ENCODE measurements at regions not wholly inside any gene's neighbourhood (a gene's known extent, or its start where the extent isn't known, plus 50 kb on each side); places are given as distances from the start of the nearest gene placed in this dataset.

DNA sequence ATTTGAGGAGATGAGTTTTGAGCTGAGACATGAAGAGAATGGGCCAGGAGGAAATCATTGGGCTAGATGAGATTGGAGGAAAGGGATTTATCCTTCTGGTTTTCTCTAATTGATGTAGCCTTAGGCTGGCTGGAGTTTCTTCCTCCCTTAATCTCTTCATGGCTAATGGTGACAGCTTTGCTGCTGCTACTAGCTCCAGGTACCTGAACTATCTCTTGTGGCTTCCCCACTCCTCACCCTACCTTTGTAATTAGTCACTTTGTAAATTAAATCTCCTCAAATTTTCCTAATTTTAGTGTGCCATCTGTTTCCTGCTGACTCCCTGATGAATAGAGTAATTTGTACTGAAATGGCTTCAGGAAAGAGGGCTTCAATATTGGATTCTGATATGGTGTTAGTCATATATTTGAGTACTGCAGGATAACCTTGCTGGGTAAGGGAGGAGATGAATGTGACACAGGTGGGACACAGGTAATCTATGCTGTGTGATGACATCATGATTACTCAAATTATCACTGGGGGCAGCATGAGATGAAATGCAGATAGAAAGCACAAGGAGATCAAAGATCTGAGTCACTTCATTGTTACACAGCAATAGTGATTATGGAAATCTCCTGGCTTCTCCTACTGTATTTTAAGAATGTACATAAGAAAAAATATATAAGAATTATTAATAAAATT, 1134.1 kb upstream of the DDX18 start:
- no peaks in the 10 kb centered on the region for H3K27me3 Mint-ChIP-seq (ENCODE audit: low read depth)
- no peak overlapping the region for H3K27ac Mint-ChIP-seq (ENCODE audit: unreplicated experiment)
- TF ChIP-seq, protein P1, sequence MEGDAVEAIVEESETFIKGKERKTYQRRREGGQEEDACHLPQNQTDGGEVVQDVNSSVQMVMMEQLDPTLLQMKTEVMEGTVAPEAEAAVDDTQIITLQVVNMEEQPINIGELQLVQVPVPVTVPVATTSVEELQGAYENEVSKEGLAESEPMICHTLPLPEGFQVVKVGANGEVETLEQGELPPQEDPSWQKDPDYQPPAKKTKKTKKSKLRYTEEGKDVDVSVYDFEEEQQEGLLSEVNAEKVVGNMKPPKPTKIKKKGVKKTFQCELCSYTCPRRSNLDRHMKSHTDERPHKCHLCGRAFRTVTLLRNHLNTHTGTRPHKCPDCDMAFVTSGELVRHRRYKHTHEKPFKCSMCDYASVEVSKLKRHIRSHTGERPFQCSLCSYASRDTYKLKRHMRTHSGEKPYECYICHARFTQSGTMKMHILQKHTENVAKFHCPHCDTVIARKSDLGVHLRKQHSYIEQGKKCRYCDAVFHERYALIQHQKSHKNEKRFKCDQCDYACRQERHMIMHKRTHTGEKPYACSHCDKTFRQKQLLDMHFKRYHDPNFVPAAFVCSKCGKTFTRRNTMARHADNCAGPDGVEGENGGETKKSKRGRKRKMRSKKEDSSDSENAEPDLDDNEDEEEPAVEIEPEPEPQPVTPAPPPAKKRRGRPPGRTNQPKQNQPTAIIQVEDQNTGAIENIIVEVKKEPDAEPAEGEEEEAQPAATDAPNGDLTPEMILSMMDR (conservative IDR thresholded peaks at IDR 0.05), result no peak
- no peaks in the 10 kb centered on the region for H3K4me1 Mint-ChIP-seq
- no peak overlapping the region for H3K4me3 Mint-ChIP-seq
- no peak for DNase-seq (ENCODE audit: low read depth, low spot score)
- no peaks in the 10 kb centered on the region for H3K36me3 Mint-ChIP-seq (ENCODE audit: low read depth)
- H3K9me3 Mint-ChIP-seq, result no peaks in the 10 kb centered on the region

DNA sequence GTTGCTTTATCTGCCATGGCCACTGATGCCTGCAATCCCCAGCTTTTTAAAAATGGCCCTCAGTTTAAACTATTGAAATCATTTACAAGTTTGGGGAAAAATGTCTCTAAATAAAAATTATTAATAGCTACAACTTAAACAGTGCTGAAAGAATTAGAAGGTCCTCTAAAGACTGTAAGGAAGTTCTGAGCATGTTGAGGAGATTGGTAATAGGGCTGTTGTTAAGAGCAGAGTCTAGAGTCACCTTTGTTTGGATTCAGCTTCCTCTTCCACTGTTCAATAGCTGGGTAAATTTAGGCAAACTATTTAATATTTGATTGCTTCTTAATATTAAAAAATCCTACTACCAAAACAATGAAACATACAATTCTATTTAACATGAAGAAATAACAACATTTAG, 1127.1 kb upstream of the DDX18 start:
- peaks cover 7% of the 10 kb centered on the region for H3K9me3 Mint-ChIP-seq
- TF ChIP-seq, protein P1 (conservative IDR thresholded peaks at IDR 0.05), result no peak
- no peaks in the 10 kb centered on the region for H3K36me3 Mint-ChIP-seq (ENCODE audit: low read depth)
- H3K27me3 Mint-ChIP-seq (ENCODE audit: low read depth), result no peaks in the 10 kb centered on the region
- no peaks in the 10 kb centered on the region for H3K4me1 Mint-ChIP-seq
- no peak for DNase-seq (ENCODE audit: low read depth, low spot score)
- H3K4me3 Mint-ChIP-seq, result no peak overlapping the region
- H3K27ac Mint-ChIP-seq (ENCODE audit: unreplicated experiment), result no peak overlapping the region

DNA sequence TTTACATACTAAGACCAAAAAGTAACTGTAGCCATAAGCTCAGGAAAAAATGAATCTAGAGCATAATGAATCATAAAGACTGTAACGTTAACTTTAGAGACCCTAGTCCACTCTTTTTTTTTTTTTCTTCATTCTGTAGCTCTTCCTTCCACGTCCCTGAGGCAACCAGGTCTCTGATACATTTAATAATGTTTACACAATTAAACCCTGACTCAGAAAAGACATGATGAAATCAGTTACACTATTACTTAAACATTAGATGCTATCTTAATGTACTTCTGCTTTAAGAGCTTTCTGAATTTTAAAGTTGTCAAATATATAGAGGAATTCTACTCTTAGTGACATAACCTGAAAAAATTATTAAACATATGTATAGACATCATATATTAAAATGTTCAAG, 1121.5 kb upstream of the DDX18 start:
- peaks cover 5% of the 10 kb centered on the region for H3K9me3 Mint-ChIP-seq
- DNase-seq (ENCODE audit: low read depth, low spot score), result no peak
- H3K27me3 Mint-ChIP-seq (ENCODE audit: low read depth), result no peaks in the 10 kb centered on the region
- TF ChIP-seq, protein P1 (conservative IDR thresholded peaks at IDR 0.05), result no peak
- H3K27ac Mint-ChIP-seq (ENCODE audit: unreplicated experiment), result no peak overlapping the region
- H3K4me1 Mint-ChIP-seq, result no peaks in the 10 kb centered on the region
- H3K4me3 Mint-ChIP-seq, result no peak overlapping the region
- H3K36me3 Mint-ChIP-seq (ENCODE audit: low read depth), result no peaks in the 10 kb centered on the region

DNA sequence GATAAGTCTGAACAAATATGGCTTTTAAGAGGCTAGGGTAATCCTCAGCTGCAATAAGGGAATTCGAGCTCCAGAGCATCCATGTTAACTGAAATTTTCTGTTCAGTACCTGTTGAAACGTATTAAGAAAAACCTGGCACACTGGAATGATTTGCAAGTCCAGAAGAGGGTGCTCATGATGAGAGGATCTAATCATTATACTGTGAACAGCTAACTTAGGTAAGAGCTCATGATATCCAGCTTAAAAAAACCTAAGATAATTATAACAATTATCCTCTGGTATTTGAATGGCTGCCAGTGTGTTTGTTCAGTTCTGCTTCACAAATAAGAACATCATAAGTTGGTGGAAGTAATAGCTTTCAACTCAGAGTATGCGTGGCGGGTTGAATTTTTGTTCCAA, 1118.3 kb upstream of the DDX18 start:
- DNase-seq (ENCODE audit: low read depth, low spot score), result no peak
- Mint-ChIP-seq H3K27me3 (ENCODE audit: low read depth) (no peaks in the 10 kb centered on the region), H3K4me3 (no peak overlapping the region), H3K4me1 (no peaks in the 10 kb centered on the region), H3K9me3 (no peaks in the 10 kb centered on the region), H3K27ac (ENCODE audit: unreplicated experiment) (no peak overlapping the region), H3K36me3 (ENCODE audit: low read depth) (no peaks in the 10 kb centered on the region)
- TF ChIP-seq, protein P1 (conservative IDR thresholded peaks at IDR 0.05), result no peak

DNA sequence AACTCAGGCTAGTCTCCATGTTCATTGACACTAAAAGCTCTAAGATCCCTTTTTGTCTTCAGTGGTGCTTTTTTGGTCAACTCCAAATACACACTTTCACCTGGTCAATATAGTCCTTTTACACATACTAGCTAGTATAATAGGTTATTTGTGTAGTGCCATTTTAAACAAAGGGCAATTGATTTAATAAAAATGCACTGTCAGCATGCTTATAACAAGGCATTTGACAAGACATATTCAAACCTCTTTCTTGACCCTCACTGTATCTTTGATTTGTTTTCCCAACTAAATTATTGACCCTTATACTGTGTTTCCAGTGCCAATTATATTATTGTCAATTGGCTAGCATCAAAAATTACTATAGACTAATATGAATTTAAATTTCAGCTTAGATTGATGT, 1117.6 kb upstream of the DDX18 start:
- Mint-ChIP-seq H3K4me1 (no peaks in the 10 kb centered on the region), H3K27me3 (ENCODE audit: low read depth) (no peaks in the 10 kb centered on the region), H3K36me3 (ENCODE audit: low read depth) (no peaks in the 10 kb centered on the region), H3K9me3 (no peaks in the 10 kb centered on the region), H3K27ac (ENCODE audit: unreplicated experiment) (no peak overlapping the region), H3K4me3 (no peak overlapping the region)
- no peak for DNase-seq (ENCODE audit: low read depth, low spot score)
- TF ChIP-seq, protein P1 (conservative IDR thresholded peaks at IDR 0.05), result no peak
